Peyer's patch (tissue), 4 donors: ENCODE measurements at regions not wholly inside any gene's neighbourhood (a gene's known extent, or its start where the extent isn't known, plus 50 kb on each side); places are given as distances from the start of the nearest gene placed in this dataset.
"Not testable (repeated sequence)": the region's sequence is repeated elsewhere in the genome, so short reads cannot be mapped to it uniquely, and the experiment has no call there.

Source experiments
- DNase-seq, 3 donors: peaks; one replicate each; pipeline ENCODE4 v3.0.0-alpha.2; 2017 to 2019
- H3K27ac ChIP-seq, 4 donors: fragments of 200-600 bp; sonication (generic); one replicate each; pipeline ENCODE4 v1.5.1; 2016 to 2019
- H3K27me3 ChIP-seq, 2 donors: fragments of 200-600 bp; sonication (generic); one replicate each; pipeline ENCODE4 v1.5.1; 2019
- H3K36me3 ChIP-seq, 3 donors: fragments of 200-600 bp; sonication (generic); one replicate each; pipeline ENCODE4 v1.5.1; 2016 to 2019
- H3K4me1 ChIP-seq, 4 donors: fragments of 200-600 bp; sonication (generic); one replicate each; pipeline ENCODE4 v1.5.1; 2016 to 2019
- H3K4me3 ChIP-seq, 4 donors: fragments of 200-600 bp; sonication (generic); 1 replicate in 3 of 4; 2 replicates in 1 of 4; pipeline ENCODE4 v1.5.1; 2016 to 2019; ENCODE audit warnings: mild to moderate bottlenecking in 1 of 4
- H3K9me3 ChIP-seq, 4 donors: fragments of 200-600 bp; sonication (generic); one replicate each; pipeline ENCODE4 v1.5.1; 2016 to 2019; ENCODE audit warnings: mild to moderate bottlenecking in 1 of 4
- POLR2A ChIP-seq, 2 donors: fragments of 450-650 bp; IDR thresholded peaks; one replicate each; pipeline ENCODE4 v1.5.1; 2017; ENCODE audit warnings: antibody characterized with exemption in 2 of 2, mild to moderate bottlenecking in 2 of 2, moderate library complexity in 2 of 2
- TF ChIP-seq, protein P1 (sequence below), 6 experiments: fragments of 450-650 bp in 4 of 6; fragments of 200-600 bp in 2 of 6; sonication (generic) in 1 of 6; IDR thresholded peaks; one replicate each; pipeline ENCODE4 v1.5.1; 2017 to 2019; ENCODE audit warnings: antibody characterized with exemption in 6 of 6, mild to moderate bottlenecking in 3 of 6, moderate library complexity in 1 of 6

DNA sequence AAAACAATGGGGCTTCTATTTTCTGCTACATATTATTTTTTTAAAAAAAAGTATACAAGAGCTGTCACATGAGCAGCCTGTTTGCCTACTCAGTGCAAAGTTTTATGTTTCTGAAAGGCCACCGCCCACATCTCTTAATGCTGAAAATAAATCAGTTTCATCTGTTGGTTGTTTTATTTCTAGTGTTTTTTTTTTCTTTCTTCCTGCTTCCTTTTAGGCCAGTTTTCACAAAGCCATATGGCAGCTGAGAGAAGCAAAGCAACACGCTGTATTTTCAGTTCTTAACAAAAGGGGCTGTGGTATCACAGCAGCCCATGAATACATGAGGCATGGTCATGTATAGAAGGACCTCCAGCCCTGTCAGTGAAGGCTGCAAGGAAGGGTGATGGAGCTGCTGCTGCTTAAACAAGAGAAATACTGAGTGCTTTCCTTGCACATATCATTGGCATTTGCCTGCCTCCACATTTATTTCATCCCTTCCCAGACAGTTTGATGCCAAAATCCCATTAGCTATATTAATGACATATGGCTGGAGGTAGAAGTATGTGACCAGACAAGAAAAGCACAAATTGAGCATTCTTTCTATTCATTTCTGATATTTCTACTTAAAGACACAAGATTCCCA is 172.5 kb downstream of the PCDH18 start:
- H3K36me3 ChIP-seq = no peaks in the 10 kb centered on the region
- H3K4me1 ChIP-seq = no peaks in the 10 kb centered on the region
- no peak overlapping the region for H3K27ac ChIP-seq
- TF ChIP-seq POLR2A (IDR thresholded peaks at IDR 0.05) = no peak
- TF ChIP-seq, protein P1, sequence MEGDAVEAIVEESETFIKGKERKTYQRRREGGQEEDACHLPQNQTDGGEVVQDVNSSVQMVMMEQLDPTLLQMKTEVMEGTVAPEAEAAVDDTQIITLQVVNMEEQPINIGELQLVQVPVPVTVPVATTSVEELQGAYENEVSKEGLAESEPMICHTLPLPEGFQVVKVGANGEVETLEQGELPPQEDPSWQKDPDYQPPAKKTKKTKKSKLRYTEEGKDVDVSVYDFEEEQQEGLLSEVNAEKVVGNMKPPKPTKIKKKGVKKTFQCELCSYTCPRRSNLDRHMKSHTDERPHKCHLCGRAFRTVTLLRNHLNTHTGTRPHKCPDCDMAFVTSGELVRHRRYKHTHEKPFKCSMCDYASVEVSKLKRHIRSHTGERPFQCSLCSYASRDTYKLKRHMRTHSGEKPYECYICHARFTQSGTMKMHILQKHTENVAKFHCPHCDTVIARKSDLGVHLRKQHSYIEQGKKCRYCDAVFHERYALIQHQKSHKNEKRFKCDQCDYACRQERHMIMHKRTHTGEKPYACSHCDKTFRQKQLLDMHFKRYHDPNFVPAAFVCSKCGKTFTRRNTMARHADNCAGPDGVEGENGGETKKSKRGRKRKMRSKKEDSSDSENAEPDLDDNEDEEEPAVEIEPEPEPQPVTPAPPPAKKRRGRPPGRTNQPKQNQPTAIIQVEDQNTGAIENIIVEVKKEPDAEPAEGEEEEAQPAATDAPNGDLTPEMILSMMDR (IDR thresholded peaks at IDR 0.05) = no peak
- no peaks in the 10 kb centered on the region for H3K9me3 ChIP-seq
- H3K27me3 ChIP-seq = no peaks in the 10 kb centered on the region
- DNase-seq = no peak
- no peak overlapping the region for H3K4me3 ChIP-seq

DNA sequence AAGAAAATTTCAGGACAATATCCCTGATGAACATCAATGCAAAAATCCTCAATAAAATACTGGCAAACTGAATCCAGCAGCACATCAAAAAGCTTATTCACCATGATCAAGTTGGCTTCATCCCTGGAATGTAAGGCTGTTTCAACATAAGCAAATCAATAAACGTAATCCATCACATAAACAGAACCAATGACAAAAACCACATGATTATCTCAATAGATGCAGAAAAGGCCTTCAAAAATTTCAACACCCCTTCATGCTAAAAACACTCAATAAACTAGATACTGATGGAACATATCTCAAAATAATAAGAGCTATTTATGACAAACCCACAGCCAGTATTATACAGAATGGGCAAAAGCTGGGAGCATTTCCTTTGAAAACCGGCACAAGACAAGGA is 177.7 kb downstream of the PCDH18 start:
- not testable (repeated sequence) for H3K27ac ChIP-seq, H3K9me3 ChIP-seq, H3K4me3 ChIP-seq, H3K36me3 ChIP-seq, H3K27me3 ChIP-seq, H3K4me1 ChIP-seq, DNase-seq

DNA sequence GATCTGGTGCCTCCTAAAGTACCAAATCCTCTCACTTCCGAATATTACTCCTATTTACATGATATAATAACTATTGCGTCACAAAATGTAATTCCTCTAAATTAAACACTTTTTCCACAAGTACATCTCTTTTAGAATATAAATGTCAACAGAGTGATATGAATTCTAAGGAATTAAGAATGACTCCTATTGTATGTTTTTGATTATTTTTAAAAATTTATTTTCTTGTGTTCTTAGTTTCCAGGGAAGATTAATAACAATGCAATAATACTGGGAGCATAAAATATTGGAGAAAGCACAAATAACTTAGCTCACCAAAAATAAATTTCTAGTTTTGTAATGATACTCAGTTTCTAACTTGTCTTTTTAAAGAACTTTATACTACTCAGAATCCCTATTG is 184.9 kb downstream of the PCDH18 start:
- H3K9me3 ChIP-seq = no peaks in the 10 kb centered on the region
- no peak overlapping the region for H3K27ac ChIP-seq
- no peaks in the 10 kb centered on the region for H3K4me1 ChIP-seq
- no peak for DNase-seq
- no peaks in the 10 kb centered on the region for H3K27me3 ChIP-seq
- no peak overlapping the region for H3K4me3 ChIP-seq
- H3K36me3 ChIP-seq = no peaks in the 10 kb centered on the region
- TF ChIP-seq POLR2A (IDR thresholded peaks at IDR 0.05) = no peak
- TF ChIP-seq, protein P1 (IDR thresholded peaks at IDR 0.05) = no peak

DNA sequence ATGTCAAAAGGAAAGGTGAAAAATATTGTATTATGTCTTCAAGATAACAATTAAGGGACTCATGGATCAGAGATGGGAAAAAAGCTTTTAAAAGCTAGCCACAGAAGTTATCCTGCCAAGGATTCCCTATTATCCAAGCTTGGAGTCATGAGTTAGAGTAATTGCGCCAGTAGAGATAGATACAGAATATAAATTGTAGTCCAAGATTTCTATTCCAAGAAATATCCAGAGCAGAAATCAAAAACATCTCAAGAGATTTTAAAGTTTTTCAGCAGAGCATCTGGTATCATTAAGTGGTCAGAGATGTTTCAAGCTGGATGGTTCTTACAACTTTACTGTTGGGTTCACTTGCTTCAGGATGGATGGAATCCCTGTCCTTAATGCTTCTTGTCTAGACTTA is 186.7 kb downstream of the PCDH18 start:
- Histone ChIP-seq H3K27me3 (no peaks in the 10 kb centered on the region), H3K4me3 (no peak overlapping the region), H3K27ac (no peak overlapping the region), H3K4me1 (no peaks in the 10 kb centered on the region), H3K36me3 (no peaks in the 10 kb centered on the region), H3K9me3 (no peaks in the 10 kb centered on the region)
- DNase-seq = no peak
- TF ChIP-seq, protein P1 (IDR thresholded peaks at IDR 0.05) = no peak
- no peak for TF ChIP-seq POLR2A (IDR thresholded peaks at IDR 0.05)

DNA sequence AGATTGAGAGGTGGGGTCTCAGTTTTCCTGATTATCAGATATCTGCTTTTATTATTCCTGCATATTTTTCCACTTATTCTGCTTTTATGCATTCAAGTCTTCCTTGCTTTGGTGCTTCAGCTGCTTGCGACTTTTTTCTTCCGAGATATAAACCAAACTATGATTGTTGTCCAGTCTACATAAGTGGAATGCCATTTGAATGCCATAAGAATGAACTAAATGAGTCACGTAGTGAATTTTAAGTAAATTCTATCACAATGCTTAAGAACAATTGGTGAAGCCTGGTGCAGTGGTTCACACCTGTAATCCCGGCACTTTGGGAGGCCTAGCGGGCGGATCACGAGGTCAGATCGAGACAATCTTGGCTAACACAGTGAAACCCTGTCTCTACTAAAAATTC is 189.1 kb downstream of the PCDH18 start:
- TF ChIP-seq, protein P1 (IDR thresholded peaks at IDR 0.05) = no peak
- no peaks in the 10 kb centered on the region for H3K36me3 ChIP-seq

DNA sequence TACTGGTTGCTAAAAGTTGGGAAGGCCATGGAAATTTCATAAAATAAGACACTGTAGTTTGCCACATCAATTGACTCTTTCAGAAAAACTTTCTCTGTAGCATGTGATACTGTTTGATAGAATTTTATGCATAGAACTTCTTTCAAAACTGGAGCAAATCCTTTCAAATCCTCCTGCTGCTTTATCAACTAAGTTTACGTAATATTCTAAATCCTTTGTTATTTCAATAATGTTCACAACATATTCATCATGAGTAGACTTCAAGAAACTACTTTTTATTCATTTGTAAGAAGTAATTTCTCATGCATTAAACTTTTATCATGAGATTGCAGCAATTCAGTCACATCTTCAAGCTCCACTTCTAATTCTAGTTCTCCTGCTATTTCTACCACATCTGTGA is 199.3 kb downstream of the PCDH18 start:
- TF ChIP-seq, protein P1 (IDR thresholded peaks at IDR 0.05) = no peak
- TF ChIP-seq POLR2A (IDR thresholded peaks at IDR 0.05) = no peak
- Histone ChIP-seq H3K27ac (no peak overlapping the region), H3K36me3 (no peaks in the 10 kb centered on the region), H3K4me3 (no peak overlapping the region), H3K9me3 (no peaks in the 10 kb centered on the region), H3K27me3 (no peaks in the 10 kb centered on the region), H3K4me1 (no peaks in the 10 kb centered on the region)
- DNase-seq = no peak

More for the DNA sequence above, 189.1 kb downstream of the PCDH18 start:
- no peak for DNase-seq
- H3K27ac ChIP-seq = no peak overlapping the region
- no peak overlapping the region for H3K4me3 ChIP-seq
- H3K27me3 ChIP-seq = no peaks in the 10 kb centered on the region
- H3K4me1 ChIP-seq = no peaks in the 10 kb centered on the region
- no peaks in the 10 kb centered on the region for H3K9me3 ChIP-seq
